Hippocampal formation (tissue), 2 donors: ENCODE measurements at regions not wholly inside any gene's neighbourhood (a gene's known extent, or its start where the extent isn't known, plus 50 kb on each side); places are given as distances from the start of the nearest gene placed in this dataset.

Experiments used
- DNase-seq, 2 donors: peaks; one replicate each; lab custom pipeline; 2025; lab: John Stamatoyannopoulos, UW

DNA sequence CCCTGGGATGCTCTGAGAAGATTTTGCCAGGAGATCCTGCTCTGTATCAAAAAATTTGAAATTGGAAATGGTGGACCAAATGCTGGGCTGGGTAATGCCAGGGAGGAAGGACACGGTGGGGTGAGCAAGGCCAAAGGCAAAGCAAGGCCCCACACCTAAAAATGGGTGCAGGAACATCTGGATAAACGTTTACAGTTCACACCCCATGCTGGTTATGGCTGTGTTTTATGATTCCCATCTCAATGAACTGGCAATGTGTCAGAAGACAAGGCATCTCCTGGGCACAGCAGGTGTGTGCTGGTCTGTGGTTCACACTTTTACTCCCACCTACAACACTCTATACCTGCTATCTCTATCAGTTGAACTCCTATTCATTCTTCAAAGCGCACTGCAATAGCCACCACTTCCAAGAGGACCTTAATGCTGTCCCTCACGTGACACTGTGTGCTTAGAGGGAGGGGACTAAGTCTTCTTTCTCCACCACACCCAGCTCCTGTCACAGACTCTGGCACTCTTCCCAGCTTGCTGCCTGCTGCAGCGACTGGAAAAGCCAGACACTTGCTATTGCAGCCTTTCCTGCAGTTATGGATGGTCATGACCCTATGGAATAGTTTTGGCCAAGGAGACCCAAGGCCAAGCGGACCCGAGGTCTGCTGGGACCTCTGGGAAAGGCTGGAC lies 277.5 kb downstream of the CTTN start:
- DNase-seq, result no peak

DNA sequence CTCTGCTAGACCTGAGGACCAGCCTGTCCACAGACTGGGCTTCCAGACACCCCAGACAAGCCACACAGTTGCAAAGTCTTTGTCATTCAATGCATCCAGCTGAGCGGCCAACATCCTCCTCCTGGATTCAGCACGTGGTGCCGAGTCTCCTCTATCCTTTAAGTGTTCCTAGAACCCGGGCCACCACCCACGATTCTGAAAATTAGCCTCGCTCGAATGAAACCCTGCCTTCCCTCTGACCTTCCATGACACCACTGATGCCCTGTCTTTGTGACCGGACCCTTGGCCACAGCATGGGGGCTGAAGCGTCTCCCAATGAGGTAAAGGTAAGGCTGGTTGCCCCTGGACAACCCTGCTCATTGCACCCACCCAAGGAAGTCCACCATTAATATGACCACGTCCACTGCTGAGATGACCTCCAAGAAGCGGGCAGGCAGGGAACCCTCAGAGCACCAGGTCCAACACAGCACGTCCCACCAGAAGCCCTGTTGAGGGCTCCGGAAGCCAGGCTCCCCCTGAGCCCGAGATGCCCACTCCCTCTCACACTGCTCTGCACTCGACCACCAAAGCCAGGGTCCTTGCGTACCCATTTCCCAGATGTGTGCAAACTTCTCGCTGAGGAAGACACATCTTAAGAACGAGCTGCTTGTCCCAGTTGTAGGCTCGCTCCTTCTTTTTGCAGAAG lies 279.0 kb downstream of the CTTN start:
- no peak for DNase-seq

GRCh38 chr11:70678931-70679900 lies 280.9 kb downstream of the CTTN start:
- DNase-seq, result no peak

DNA sequence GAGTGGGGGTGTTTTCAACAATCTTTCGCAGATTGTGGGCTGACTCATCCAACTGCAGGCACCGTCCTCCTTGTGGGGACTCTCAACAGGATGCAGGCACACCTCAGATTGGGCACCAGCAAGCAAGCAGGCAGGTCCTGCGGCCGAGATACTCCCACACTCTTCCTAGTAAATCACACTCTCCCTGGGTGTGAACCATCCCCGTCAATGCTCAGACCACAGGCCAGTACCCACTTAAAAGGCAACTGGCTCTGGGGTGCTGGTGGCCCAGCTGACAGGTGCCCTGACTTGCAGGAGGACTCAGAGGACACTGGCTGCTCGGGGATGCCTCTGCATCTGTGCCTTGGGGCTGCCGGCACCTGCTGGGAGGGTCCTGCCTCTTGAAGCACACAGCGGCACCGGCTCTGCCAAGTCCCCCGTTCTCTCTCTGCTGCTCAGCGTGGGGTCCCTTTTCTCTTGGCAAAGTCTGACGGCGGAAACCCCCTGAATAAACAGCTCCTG lies 282.5 kb downstream of the CTTN start:
- DNase-seq, result no peak

GRCh38 chr11:70682056-70682455 lies 283.7 kb downstream of the CTTN start:
- no peak for DNase-seq

GRCh38 chr11:70682760-70683159 lies 284.4 kb downstream of the CTTN start:
- DNase-seq, result no peak

- no peak for DNase-seq
Measured at GRCh38 chr11:70687716-70688115, 289.4 kb downstream of the CTTN start.

- no peak for DNase-seq
Measured at GRCh38 chr11:70688142-70688541, 289.8 kb downstream of the CTTN start.

GRCh38 chr11:70689764-70690163 lies 291.4 kb downstream of the CTTN start:
- DNase-seq, result no peak

GRCh38 chr11:70692131-70692530 lies 293.8 kb downstream of the CTTN start:
- no peak for DNase-seq

DNA sequence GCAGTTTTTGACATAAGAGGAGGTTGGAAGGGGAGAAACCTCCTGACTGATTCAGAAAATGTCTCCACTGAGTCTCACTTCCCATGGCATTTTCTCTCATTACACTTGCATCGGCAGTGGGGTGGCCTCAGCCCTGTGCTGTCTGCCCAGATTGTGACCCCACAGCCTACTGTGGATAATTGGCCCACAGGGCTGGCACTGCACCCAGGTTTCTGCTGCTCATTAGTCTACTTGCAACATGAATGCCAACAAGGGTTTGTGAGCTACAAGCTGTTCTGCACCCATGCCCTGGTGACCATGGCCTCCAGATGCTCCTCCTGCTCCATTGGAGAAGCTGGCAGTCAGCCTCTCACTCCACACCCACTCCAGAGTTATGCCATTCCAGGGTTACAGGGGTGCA lies 296.0 kb downstream of the CTTN start:
- DNase-seq, result peak in 1 of 2 donors; percentile 51

- no peak for DNase-seq
Measured at GRCh38 chr11:70695086-70695960, 297.0 kb downstream of the CTTN start.

DNA sequence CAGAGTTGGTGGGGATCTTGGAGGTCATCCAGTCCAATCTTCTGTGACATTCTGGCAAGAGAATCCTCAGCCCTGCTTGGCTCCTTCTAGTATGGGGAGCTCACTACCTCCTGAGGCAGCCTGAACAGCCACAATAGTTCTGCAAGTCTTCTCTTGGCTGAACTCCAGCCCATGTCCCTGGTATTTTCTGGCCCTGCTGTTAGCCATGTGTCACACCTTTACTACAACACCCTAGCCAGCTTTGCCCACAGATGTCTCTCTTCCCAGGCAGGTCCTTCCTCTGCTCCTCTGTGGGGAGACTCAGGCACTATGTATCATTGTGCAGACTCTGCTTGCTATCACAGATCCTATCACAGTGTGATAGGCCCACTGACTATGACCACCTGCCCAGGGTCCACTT lies 297.7 kb downstream of the CTTN start:
- no peak for DNase-seq

DNA sequence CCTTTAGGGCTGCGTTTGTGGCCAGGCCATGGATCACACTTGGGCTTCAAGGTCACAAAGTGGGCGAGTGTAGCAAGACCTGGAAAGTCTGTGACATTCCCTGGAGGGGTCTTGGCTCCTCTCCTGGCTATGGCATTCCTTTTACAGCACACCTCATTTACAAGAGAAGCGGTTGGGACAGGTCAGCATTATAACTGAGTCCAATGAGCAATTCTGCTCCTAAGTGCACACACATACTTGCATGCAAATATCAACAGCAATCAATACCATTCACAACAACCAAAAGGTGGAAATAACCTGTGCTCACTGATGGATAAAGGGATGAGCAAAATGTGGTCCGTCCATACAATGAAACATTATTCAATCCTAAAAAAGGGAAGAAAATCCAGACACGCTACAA lies 298.2 kb downstream of the CTTN start:
- DNase-seq, result no peak

DNA sequence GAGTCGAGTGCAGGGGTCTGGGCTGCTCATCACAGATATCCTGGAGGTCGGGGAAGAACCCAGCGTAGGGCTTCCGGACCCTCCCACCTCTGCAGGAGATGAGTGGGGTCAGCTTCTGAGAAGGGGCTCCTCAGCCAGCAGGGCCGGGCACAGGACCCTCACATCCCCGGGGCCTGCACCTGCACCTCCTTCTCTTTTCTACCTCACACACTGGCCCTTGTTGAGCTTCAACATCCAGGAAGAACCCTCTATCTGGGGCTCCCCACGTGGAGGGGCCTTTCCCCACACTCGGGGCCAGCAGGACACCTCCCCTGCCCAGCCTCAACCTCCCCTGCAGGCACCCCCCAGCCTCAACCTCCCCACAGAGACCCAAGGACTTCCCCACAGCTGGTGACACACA lies 299.4 kb downstream of the CTTN start:
- DNase-seq, result no peak

GRCh38 chr11:70698871-70699270 lies 300.5 kb downstream of the CTTN start:
- DNase-seq, result no peak

DNA sequence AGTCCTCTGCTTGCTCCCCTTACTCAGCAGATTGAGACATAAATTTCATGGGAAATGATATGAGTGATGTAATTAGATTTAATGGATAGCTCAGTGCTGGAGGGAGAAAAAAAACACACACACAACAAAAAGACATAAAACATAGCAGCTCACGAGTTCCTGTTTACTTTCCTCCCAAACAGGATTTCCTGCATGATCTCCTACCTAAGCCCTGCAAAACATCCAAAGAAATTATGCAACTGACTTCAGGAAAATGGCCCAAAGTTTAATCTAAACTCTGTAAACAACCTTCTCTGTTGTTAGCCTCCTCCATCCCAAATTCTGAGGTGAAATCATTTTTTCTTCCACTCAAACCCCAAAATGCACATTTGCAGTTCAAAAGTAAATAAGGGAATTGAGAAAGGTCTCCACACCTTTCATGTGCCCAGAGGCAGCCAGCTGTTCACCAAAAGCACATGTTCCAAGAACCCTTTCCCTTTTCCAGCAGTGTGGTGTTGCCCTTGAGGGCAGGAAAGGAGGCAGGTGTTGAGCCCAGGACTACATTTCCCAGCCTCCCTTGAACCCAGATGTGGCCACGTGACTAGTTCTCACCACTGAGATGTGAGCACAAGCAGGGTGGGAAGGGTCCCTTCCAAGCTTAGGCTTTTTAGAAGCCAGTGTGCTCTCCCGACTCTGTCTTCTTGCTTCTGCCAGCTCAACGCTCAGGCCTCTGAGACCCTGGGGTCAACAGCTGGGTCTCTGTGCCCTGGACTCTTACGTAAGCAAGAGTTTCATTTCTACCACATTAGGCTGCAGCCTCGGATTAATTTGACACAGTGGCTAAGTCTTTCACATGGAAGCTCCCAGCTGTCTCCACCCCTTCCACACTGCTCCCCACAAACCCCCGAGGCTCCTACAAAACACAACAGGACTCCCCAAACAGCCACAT lies 301.2 kb downstream of the CTTN start:
- DNase-seq, result no peak

- DNase-seq, result no peak
Measured at GRCh38 chr11:70700453-70700852, 302.1 kb downstream of the CTTN start.

DNA sequence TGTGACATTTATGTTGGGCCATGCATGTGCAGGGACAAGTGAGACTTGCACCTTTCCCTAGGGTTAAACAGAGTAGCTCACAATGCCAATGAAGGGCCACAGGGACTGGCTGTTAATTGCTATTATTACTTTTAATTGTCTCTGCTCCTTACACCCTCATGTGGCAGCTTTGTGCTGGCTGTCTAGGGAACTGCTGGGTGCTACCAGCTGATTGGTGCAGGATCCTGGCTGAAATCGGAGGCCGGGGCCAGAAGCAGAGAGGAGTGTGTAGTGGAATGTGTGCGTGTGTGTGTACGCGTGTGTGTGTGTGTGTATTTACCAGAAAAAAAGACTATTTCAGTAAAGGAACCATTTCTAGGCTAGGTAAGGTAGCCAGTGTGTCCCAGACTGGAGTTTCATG lies 302.5 kb downstream of the CTTN start:
- no peak for DNase-seq

GRCh38 chr11:70702040-70702648 lies 303.8 kb downstream of the CTTN start:
- no peak for DNase-seq
